ENCODE measurements at regions not wholly inside any gene's neighbourhood (a gene's known extent, or its start where the extent isn't known, plus 50 kb on each side); places are given as distances from the start of the nearest gene placed in this dataset.
"Not testable (repeated sequence)": the region's sequence is repeated elsewhere in the genome, so short reads cannot be mapped to it uniquely, and the experiment has no call there.

DNA sequence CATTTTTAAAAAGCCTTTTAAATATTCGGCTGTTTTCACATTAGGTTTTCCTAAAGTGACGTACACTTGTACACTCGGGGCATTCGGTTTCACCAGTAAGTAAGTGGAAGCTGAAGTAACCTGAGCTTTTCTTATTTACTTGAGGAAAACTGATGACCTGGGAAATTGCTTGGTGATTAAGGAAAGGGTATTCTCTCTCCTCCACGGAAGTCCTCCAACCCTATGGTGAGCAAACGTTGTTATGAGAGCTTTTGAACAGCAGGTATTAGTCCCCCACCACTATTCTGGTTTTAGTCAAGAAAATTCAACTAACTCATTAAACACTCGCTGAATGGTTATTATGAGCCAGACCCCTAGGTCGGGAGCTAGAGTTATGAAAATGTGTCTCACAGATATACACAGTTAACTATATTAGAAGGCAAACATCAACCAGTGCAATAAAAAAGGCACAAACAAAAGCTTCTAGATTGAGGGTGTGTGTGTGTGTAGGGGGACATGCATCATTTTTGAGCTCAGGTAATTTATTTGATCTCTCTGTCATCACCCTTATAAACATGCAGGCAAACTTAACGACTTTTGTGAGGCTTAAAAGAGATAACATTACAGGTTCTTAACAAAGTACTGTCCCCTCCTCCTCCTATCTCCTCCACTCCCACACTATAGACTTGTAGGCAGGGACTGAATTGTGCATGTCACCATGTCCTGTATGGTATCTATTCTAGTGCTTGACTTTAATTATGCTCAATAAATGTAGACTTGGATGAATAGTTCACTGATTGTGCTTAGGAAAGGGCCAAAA lies 143.3 kb upstream of the MB21D2 start:
- TF ChIP-seq PAX5 (IDR thresholded peaks at IDR 0.05; ENCODE audit: insufficient read depth, low read length, severe bottlenecking) (no peak), SPI1 (IDR thresholded peaks at IDR 0.05; ENCODE audit: low read depth, low read length) (no peak), POLR2AphosphoS5 (IDR thresholded peaks at IDR 0.05; ENCODE audit: low read depth, low read length) (no peak), TAF1 (IDR thresholded peaks at IDR 0.05; ENCODE audit: low read depth, low read length) (no peak), POU2F2 (IDR thresholded peaks at IDR 0.05; ENCODE audit: low read depth, low read length) (no peak), POLR2A (IDR thresholded peaks at IDR 0.05; ENCODE audit: low read depth, low read length) (no peak)
- FAIRE-seq (no peak), DNase-seq (ENCODE audit: insufficient read length, low spot score) (no peak)

DNA sequence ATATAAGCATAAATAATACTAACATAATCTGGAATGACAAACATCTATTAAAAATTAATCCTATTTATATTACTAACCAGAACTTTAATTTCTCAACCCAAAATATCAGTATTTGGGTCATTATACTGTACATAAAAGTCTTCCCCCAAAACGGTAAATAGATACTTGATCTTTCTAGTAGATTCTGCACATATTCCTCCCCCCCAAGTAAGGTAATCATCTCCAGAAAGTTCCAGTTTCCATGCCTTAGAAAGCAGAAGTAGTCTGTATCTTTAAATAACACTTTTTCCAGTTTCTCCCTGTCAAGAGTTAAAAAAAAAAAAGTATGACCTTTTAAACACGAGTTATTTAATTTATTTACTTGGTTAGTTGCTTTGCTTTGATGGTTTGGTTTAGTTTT lies 150.7 kb upstream of the MB21D2 start:
- TF ChIP-seq POU2F2 (IDR thresholded peaks at IDR 0.05; ENCODE audit: low read depth, low read length) (no peak), POLR2AphosphoS5 (IDR thresholded peaks at IDR 0.05; ENCODE audit: low read depth, low read length) (no peak), TAF1 (IDR thresholded peaks at IDR 0.05; ENCODE audit: low read depth, low read length) (no peak), PAX5 (IDR thresholded peaks at IDR 0.05; ENCODE audit: insufficient read depth, low read length, severe bottlenecking) (no peak), POLR2A (IDR thresholded peaks at IDR 0.05; ENCODE audit: low read depth, low read length) (no peak), SPI1 (IDR thresholded peaks at IDR 0.05; ENCODE audit: low read depth, low read length) (no peak)
- DNase-seq (ENCODE audit: insufficient read length, low spot score) (no peak), FAIRE-seq (no peak)

DNA sequence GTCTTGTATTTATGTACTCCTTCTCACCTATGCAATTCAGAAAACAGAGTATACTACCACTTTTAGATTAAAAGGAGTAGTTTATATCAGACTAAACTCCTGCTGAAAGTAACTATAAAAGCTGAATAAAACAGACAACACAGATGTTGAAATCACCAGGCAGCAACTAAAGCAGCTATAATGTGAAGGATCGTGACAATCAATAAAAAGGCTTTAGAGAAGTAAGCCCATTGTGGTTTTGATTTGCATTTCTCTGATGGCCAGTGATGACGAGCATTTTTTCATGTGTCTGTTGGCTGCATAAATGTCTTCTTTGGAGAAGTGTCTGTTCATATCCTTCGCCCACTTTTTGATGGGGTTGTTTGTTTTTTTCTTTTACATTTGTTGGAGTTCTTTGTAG lies 152.1 kb upstream of the MB21D2 start:
- not testable (repeated sequence) for FAIRE-seq; DNase-seq (ENCODE audit: insufficient read length, low spot score)

DNA sequence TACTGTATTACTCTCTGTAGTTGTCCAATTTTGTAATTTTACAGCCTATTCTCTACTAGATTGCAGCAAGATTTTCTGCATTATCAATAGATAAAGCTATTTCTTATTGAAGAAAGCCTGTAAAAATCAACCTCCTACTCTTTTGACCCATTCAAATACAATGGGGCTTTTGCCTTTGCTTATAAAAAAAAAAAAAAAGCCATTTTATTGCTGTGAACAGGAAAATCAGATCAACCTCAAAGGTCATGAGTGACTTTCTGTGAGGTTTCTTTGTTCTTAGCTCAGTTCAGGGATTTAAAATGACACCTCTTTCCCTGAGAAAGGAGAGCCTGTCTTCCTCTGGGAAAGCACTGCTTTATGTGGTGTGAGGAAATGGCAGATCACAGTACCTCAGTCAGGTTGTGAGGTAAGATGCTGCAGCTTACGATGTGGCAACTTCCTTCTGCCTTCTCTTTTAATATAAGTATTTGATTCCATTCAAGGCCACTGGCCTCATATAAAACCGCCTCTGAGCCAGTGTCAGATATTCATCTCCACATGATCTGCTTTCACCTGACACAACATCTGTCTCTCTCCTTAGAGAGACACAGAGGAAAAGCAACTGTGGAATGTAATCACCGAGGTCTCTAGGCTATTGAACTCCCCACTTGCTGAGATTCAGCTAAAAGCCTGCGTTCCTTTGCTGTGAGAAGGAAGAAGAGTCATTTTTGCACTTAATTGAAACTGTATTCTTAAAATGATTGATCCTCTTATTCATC lies 161.5 kb upstream of the MB21D2 start:
- TF ChIP-seq POU2F2 (IDR thresholded peaks at IDR 0.05; ENCODE audit: low read depth, low read length) (no peak), PAX5 (IDR thresholded peaks at IDR 0.05; ENCODE audit: insufficient read depth, low read length, severe bottlenecking) (no peak), TAF1 (IDR thresholded peaks at IDR 0.05; ENCODE audit: low read depth, low read length) (no peak), POLR2AphosphoS5 (IDR thresholded peaks at IDR 0.05; ENCODE audit: low read depth, low read length) (no peak), POLR2A (IDR thresholded peaks at IDR 0.05; ENCODE audit: low read depth, low read length) (no peak), SPI1 (IDR thresholded peaks at IDR 0.05; ENCODE audit: low read depth, low read length) (no peak)
- FAIRE-seq (no peak), DNase-seq (ENCODE audit: insufficient read length, low spot score) (no peak)

DNA sequence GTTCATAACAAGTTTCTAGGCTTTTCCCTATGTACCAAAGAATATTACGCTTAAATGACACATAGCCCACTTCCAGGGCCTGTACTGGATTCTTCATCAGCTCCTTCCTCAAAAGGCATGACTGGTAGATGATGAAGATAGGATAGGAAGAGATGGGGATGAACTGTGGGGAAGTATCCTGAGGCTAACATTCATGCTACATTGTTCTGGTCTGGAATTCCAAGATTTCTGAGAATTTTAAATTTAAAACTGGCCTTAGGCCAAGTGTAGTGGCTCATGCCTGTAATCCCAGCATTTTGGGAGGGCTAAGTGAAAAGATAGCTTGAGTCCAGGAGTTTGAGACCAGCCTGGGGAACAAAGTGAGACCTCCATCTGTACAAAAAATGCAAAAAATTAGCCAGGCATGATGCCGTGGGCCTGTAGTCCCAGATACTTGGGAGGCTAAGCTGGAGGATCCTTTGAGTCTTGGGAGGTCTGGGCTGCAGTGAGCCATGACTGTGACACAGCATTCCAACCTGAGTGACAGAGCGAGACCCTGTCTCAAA lies 160.1 kb upstream of the PLAAT1 start:
- TF ChIP-seq POLR2A (IDR thresholded peaks at IDR 0.05; ENCODE audit: low read depth, low read length) = no peak
- no peak for TF ChIP-seq PAX5 (IDR thresholded peaks at IDR 0.05; ENCODE audit: insufficient read depth, low read length, severe bottlenecking)
- TF ChIP-seq POLR2AphosphoS5 (IDR thresholded peaks at IDR 0.05; ENCODE audit: low read depth, low read length) = no peak
- TF ChIP-seq TAF1 (IDR thresholded peaks at IDR 0.05; ENCODE audit: low read depth, low read length) = no peak
- TF ChIP-seq POU2F2 (IDR thresholded peaks at IDR 0.05; ENCODE audit: low read depth, low read length) = no peak
- TF ChIP-seq SPI1 (IDR thresholded peaks at IDR 0.05; ENCODE audit: low read depth, low read length) = no peak
- DNase-seq (ENCODE audit: insufficient read length, low spot score) (no peak), FAIRE-seq (no peak)

DNA sequence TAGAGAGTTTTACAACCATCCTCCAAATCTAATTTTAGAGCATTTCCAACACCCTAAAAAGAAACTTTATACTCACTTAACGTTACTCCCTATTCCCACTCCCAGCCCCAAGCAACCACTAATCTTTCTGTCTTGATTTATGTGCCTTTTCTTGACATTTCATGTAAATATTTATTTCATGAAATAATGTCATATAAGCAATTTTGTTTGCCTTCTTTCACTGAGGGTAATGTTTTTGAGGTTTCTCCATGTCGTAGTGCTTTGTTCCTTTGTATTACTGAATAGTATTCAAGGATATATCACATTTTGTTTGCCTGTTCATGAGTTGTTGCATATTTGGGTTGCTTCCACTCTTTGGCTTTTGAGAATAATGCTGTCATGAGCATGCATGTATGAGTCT lies 155.4 kb upstream of the PLAAT1 start:
- TF ChIP-seq SPI1 (IDR thresholded peaks at IDR 0.05; ENCODE audit: low read depth, low read length) (no peak), POLR2A (IDR thresholded peaks at IDR 0.05; ENCODE audit: low read depth, low read length) (no peak), PAX5 (IDR thresholded peaks at IDR 0.05; ENCODE audit: insufficient read depth, low read length, severe bottlenecking) (no peak), POLR2AphosphoS5 (IDR thresholded peaks at IDR 0.05; ENCODE audit: low read depth, low read length) (no peak), TAF1 (IDR thresholded peaks at IDR 0.05; ENCODE audit: low read depth, low read length) (no peak), POU2F2 (IDR thresholded peaks at IDR 0.05; ENCODE audit: low read depth, low read length) (no peak)
- no peak for FAIRE-seq

DNA sequence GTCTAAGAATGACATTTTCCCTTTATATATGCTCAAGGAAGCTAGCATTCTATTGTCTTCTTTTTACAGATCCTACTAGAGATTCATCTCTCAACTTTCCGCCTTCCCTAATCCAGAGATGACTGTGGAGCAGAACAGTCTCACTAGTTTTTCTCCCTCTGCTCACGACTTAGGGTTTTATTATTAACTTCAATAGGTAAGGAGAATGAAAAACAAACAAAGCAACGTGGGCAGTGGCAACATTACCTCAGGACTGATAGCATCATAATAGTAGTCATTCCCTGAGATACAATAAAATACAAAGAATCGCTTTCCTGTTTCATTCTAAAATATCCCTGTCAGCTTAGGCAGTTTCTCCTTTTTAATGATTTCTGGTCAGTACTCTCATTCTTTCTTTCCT lies 154.3 kb upstream of the PLAAT1 start:
- FAIRE-seq = no peak
- no peak for DNase-seq (ENCODE audit: insufficient read length, low spot score)
- TF ChIP-seq POLR2AphosphoS5 (IDR thresholded peaks at IDR 0.05; ENCODE audit: low read depth, low read length) = no peak
- no peak for TF ChIP-seq SPI1 (IDR thresholded peaks at IDR 0.05; ENCODE audit: low read depth, low read length)
- TF ChIP-seq POLR2A (IDR thresholded peaks at IDR 0.05; ENCODE audit: low read depth, low read length) = no peak
- TF ChIP-seq PAX5 (IDR thresholded peaks at IDR 0.05; ENCODE audit: insufficient read depth, low read length, severe bottlenecking) = no peak
- no peak for TF ChIP-seq TAF1 (IDR thresholded peaks at IDR 0.05; ENCODE audit: low read depth, low read length)
- TF ChIP-seq POU2F2 (IDR thresholded peaks at IDR 0.05; ENCODE audit: low read depth, low read length) = no peak

More for the DNA sequence above, 155.4 kb upstream of the PLAAT1 start:
- no peak for DNase-seq (ENCODE audit: insufficient read length, low spot score)

DNA sequence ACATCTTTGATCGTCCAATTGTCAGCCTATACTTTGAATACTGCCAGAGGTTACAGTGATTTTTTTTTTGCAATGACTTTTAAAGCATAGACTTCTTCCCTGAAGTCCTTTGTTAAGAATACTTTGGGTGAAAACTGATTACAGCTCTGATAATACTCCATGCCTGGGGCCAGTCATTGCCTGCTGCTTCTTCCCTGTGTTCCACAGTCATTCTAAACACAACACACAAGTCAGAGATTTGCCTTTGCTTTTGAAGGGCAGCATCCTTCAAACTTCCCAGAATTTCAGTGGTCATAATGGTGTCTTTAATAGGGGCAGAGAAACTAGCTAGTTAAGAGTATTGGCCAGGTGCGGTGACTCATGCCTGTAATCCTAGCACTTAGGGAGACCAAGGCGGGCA lies 153.7 kb upstream of the PLAAT1 start:
- TF ChIP-seq SPI1 (IDR thresholded peaks at IDR 0.05; ENCODE audit: low read depth, low read length) (no peak), TAF1 (IDR thresholded peaks at IDR 0.05; ENCODE audit: low read depth, low read length) (no peak), POU2F2 (IDR thresholded peaks at IDR 0.05; ENCODE audit: low read depth, low read length) (no peak), POLR2AphosphoS5 (IDR thresholded peaks at IDR 0.05; ENCODE audit: low read depth, low read length) (no peak), PAX5 (IDR thresholded peaks at IDR 0.05; ENCODE audit: insufficient read depth, low read length, severe bottlenecking) (no peak), POLR2A (IDR thresholded peaks at IDR 0.05; ENCODE audit: low read depth, low read length) (no peak)
- DNase-seq (ENCODE audit: insufficient read length, low spot score) = no peak
- FAIRE-seq = no peak

DNA sequence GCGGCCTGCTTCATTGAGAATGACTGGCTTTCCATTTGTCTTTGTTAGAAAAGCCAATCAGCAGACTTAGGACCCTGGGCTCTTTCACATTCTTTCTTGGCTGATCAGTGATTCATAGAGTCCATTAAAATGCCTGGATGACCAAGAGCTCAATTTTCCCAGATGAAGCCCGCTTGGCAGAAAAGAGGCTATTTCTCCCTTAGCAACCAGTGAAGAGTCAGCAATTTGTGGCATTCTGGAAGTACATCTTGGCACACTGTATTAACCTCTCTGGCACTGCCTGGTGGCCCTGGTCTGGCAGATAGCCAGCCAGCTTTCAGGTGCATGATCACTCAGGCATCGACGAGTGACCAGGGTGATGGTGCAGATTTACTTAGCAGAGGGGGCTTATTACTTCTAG lies 145.7 kb upstream of the PLAAT1 start:
- no peak for DNase-seq (ENCODE audit: insufficient read length, low spot score)
- TF ChIP-seq POU2F2 (IDR thresholded peaks at IDR 0.05; ENCODE audit: low read depth, low read length) (no peak), PAX5 (IDR thresholded peaks at IDR 0.05; ENCODE audit: insufficient read depth, low read length, severe bottlenecking) (no peak), SPI1 (IDR thresholded peaks at IDR 0.05; ENCODE audit: low read depth, low read length) (no peak), TAF1 (IDR thresholded peaks at IDR 0.05; ENCODE audit: low read depth, low read length) (no peak)
- no peak for FAIRE-seq
